Liver (tissue), 8 donors: ENCODE measurements at regions not wholly inside any gene's neighbourhood (a gene's known extent, or its start where the extent isn't known, plus 50 kb on each side); places are given as distances from the start of the nearest gene placed in this dataset.
A peak's percentile ranks its signal among the peaks of the same experiment; 100 is the strongest.

Source experiments
- DNase-seq: peaks from one replicate; pipeline ENCODE4 v3.0.0-alpha.2; 2017; ENCODE audit warnings: low spot score
- H3K27ac ChIP-seq, 2 donors: one replicate each; pipeline ENCODE4 v1.7.0; 2013; ENCODE audit warnings: inconsistent platforms in 2 of 2, low read length in 2 of 2, control low read depth in 1 of 2, low read depth in 1 of 2, mild to moderate bottlenecking in 1 of 2
- H3K27me3 ChIP-seq, 4 donors: one replicate each; pipeline versions ENCODE4 v1.6.1 to v1.7.0; 2013; ENCODE audit warnings: low read length in 3 of 4, inconsistent platforms in 1 of 4, mild to moderate bottlenecking in 1 of 4, moderate library complexity in 1 of 4; ENCODE audit not compliant: control insufficient read depth in 4 of 4, insufficient read depth in 4 of 4
- H3K36me3 ChIP-seq, 4 donors: one replicate each; pipeline versions ENCODE4 v1.6.1 to v1.7.0; 2013; ENCODE audit warnings: low read length in 3 of 4, mild to moderate bottlenecking in 3 of 4, low read depth in 1 of 4, moderate library complexity in 1 of 4; ENCODE audit not compliant: control insufficient read depth in 4 of 4, insufficient read depth in 3 of 4
- H3K4me1 ChIP-seq, 4 donors: one replicate each; pipeline versions ENCODE4 v1.6.1 to v1.7.0; 2013; ENCODE audit warnings: low read length in 3 of 4, mild to moderate bottlenecking in 3 of 4, moderate library complexity in 1 of 4; ENCODE audit not compliant: control insufficient read depth in 4 of 4, insufficient read depth in 4 of 4
- H3K4me3 ChIP-seq, 3 donors: one replicate each; pipeline versions ENCODE4 v1.6.1 to v1.7.0; 2013; ENCODE audit warnings: low read length in 3 of 3, control low read depth in 1 of 3, low read depth in 1 of 3, mild to moderate bottlenecking in 1 of 3
- H3K9ac ChIP-seq, 2 donors: one replicate each; pipeline ENCODE4 v1.7.0; 2013; ENCODE audit warnings: low read length in 2 of 2, mild to moderate bottlenecking in 2 of 2, moderate library complexity in 2 of 2, control low read depth in 1 of 2, low read depth in 1 of 2
- H3K9me3 ChIP-seq, 4 donors: one replicate each; pipeline versions ENCODE4 v1.6.1 to v1.7.0; 2013; ENCODE audit warnings: low read length in 3 of 4; ENCODE audit not compliant: control insufficient read depth in 4 of 4
- EGR1 ChIP-seq, 2 donors: IDR thresholded peaks; 2 replicates each; pipeline ENCODE4 v1.6.1; 2016 to 2018; ENCODE audit warnings: antibody characterized with exemption in 2 of 2, low read depth in 2 of 2
- FOXA1 ChIP-seq: IDR thresholded peaks from 2 replicates; pipeline ENCODE4 v1.6.1; 2016; ENCODE audit warnings: antibody characterized with exemption
- HNF4A ChIP-seq, 2 donors: conservative IDR thresholded peaks; 2 replicates each; pipeline ENCODE4 v1.6.1; 2016; ENCODE audit warnings: antibody characterized with exemption in 2 of 2, mild to moderate bottlenecking in 2 of 2
- JUND ChIP-seq, 2 donors: IDR thresholded peaks; 2 replicates each; pipeline ENCODE4 v1.6.1; 2016; ENCODE audit warnings: antibody characterized with exemption in 2 of 2
- REST ChIP-seq: IDR thresholded peaks from 2 replicates; pipeline ENCODE4 v1.6.1; 2016; ENCODE audit warnings: antibody characterized with exemption, mild to moderate bottlenecking
- RXRA ChIP-seq, 2 donors: IDR thresholded peaks; 2 replicates each; pipeline ENCODE4 v1.6.1; 2017 to 2018; ENCODE audit warnings: antibody characterized with exemption in 2 of 2, mild to moderate bottlenecking in 1 of 2
- ZBTB33 ChIP-seq: IDR thresholded peaks from 2 replicates; pipeline ENCODE4 v1.6.1; 2016; ENCODE audit warnings: antibody characterized with exemption
- WGBS: extraction: QIAGEN DNeasy Blood & Tissue Kit; methylation state at CpG from one replicate; pipeline ENCODE4 v1.1.7; 2013; 5-methylcytosine and 5-hydroxymethylcytosine counted together
- TF ChIP-seq, protein P1 (sequence below): fragments of 150-350 bp; IDR thresholded peaks from 2 replicates; pipeline ENCODE4 v1.5.1; 2017; ENCODE audit warnings: improper control_type of control experiment, low read depth, low read length; ENCODE audit not compliant: missing input control
- donor health status: healthy.
- donor health status: healthy.
- donor health status: healthy.
- donor health status: healthy.
- donor health status: healthy.

DNA sequence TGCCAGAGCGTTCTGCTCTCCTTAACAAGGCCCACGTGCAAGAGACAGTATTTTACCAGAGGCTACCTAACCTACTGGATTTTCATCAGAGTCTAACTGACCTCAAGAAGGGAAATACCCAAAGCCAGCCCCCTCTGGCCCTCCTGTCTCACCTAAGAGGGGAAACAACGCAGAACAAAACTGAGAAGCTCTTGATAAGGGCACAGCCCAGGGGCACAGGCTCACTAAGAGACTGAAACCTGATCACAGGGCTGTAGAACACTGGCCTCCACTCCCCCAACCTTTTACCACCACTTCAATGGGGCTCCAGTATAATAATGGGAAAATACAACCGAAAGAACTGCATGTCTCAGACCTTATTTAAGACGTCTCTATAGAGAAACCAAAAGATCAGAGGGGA, 449.5 kb upstream of the CAMK1G start:
- Histone ChIP-seq H3K9ac (no peak overlapping the region), H3K4me1 (no peaks in the 10 kb centered on the region), H3K36me3 (no peaks in the 10 kb centered on the region), H3K9me3 (no peaks in the 10 kb centered on the region), H3K27me3 (no peaks in the 10 kb centered on the region), H3K27ac (no peak overlapping the region), H3K4me3 (no peak overlapping the region)
- 75% methylated on average over 5 of the region's 5 CpGs for WGBS
- DNase-seq: no peak
- TF ChIP-seq EGR1 (IDR thresholded peaks at IDR 0.05; ENCODE audit: low read depth in 2 of 2): no peak
- TF ChIP-seq RXRA (IDR thresholded peaks at IDR 0.05): no peak
- TF ChIP-seq ZBTB33: no peak
- no peak for TF ChIP-seq JUND (IDR thresholded peaks at IDR 0.05)

DNA sequence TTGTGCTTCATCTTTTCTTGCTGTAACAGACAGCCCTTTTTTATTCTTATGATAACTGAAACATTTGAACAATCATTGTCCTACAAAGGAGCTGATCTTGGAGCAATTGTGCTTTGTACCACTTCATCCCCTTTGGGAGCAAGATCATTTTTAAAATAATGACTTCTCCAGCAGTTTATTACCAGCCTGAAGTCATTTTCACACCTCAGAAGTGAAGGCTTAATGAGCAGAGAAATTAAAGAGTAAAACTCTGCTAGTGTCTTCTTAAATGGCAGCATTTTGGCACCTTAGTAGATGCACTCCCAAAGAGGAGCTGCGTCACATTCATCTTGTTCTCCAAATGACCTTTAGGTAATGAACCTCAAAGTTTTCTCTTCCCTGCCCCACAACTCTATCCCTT, 439.6 kb upstream of the CAMK1G start:
- no peak for DNase-seq
- H3K4me1 ChIP-seq: no peaks in the 10 kb centered on the region
- WGBS: 90% methylated on average over 1 of the region's 1 CpG

DNA sequence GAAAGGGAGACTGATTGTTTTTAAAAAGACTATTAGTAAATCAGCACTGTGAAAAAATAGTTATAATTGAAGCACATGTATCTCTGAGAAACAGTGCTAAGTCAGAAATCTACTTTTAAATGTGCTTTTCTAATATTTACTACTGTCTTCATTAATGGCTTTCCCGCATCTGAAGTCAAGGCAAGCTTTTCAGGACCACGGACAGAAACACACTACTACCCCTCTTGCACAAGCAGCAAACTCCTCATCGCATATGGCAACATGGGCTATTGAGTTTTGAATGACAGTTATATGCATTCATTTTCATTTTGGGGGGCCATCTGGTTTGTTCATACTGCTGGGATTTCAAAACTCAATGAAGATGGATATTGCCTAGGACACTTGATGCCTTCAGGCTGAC, 433.4 kb upstream of the CAMK1G start:
- Histone ChIP-seq H3K4me1 (no peaks in the 10 kb centered on the region), H3K36me3 (no peaks in the 10 kb centered on the region), H3K27ac (no peak overlapping the region), H3K27me3 (no peaks in the 10 kb centered on the region), H3K9ac (no peak overlapping the region), H3K9me3 (no peaks in the 10 kb centered on the region), H3K4me3 (no peak overlapping the region)
- 24% methylated on average over 3 of the region's 3 CpGs for WGBS
- DNase-seq: no peak
- peak; percentile 99 for TF ChIP-seq REST
- TF ChIP-seq RXRA (IDR thresholded peaks at IDR 0.05): no peak

More for the DNA sequence above, 439.6 kb upstream of the CAMK1G start:
- Histone ChIP-seq H3K36me3 (no peaks in the 10 kb centered on the region), H3K27me3 (no peaks in the 10 kb centered on the region), H3K27ac (no peak overlapping the region), H3K4me3 (no peak overlapping the region), H3K9ac (no peak overlapping the region), H3K9me3 (no peaks in the 10 kb centered on the region)
- TF ChIP-seq HNF4A (conservative IDR thresholded peaks at IDR 0.05) (no peak), JUND (IDR thresholded peaks at IDR 0.05) (no peak), FOXA1 (no peak)
- TF ChIP-seq, protein P1, sequence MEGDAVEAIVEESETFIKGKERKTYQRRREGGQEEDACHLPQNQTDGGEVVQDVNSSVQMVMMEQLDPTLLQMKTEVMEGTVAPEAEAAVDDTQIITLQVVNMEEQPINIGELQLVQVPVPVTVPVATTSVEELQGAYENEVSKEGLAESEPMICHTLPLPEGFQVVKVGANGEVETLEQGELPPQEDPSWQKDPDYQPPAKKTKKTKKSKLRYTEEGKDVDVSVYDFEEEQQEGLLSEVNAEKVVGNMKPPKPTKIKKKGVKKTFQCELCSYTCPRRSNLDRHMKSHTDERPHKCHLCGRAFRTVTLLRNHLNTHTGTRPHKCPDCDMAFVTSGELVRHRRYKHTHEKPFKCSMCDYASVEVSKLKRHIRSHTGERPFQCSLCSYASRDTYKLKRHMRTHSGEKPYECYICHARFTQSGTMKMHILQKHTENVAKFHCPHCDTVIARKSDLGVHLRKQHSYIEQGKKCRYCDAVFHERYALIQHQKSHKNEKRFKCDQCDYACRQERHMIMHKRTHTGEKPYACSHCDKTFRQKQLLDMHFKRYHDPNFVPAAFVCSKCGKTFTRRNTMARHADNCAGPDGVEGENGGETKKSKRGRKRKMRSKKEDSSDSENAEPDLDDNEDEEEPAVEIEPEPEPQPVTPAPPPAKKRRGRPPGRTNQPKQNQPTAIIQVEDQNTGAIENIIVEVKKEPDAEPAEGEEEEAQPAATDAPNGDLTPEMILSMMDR: no peak
